ENCODE measurements at regions not wholly inside any gene's neighbourhood (a gene's known extent, or its start where the extent isn't known, plus 50 kb on each side); places are given as distances from the start of the nearest gene placed in this dataset.
A peak's percentile ranks its signal among the peaks of the same experiment; 100 is the strongest.

DNA sequence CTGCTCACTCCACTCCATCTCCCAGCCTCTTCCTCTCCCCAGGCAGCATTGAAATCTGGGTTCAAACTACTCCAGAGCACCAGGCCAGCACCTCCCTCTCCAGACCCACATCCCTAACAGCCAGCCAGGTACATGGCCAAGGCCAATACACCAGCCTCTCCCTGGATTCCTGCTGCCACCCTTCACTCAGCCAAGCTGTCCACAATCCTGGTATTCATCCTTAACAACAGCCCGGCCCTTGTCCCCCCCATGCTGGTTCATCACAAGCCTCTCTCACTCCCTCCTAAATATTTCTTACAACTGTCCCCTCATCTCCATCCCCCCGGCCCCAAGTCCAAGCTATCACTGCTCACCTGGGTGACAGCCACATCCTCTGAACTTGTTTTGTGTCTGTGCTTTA is 129.9 kb upstream of the HAAO start:
- Histone ChIP-seq H3K4me3 (ENCODE audit: low read depth, low read length) (no peak overlapping the region), H3K27ac (peak overlapping the region; percentile 82), H3K36me3 (no peaks in the 10 kb centered on the region), H3K9me3 (ENCODE audit: severe bottlenecking) (no peaks in the 10 kb centered on the region), H3K27me3 (ENCODE audit: insufficient read depth, low read depth, severe bottlenecking) (no peaks in the 10 kb centered on the region)
- TF ChIP-seq, protein P1, sequence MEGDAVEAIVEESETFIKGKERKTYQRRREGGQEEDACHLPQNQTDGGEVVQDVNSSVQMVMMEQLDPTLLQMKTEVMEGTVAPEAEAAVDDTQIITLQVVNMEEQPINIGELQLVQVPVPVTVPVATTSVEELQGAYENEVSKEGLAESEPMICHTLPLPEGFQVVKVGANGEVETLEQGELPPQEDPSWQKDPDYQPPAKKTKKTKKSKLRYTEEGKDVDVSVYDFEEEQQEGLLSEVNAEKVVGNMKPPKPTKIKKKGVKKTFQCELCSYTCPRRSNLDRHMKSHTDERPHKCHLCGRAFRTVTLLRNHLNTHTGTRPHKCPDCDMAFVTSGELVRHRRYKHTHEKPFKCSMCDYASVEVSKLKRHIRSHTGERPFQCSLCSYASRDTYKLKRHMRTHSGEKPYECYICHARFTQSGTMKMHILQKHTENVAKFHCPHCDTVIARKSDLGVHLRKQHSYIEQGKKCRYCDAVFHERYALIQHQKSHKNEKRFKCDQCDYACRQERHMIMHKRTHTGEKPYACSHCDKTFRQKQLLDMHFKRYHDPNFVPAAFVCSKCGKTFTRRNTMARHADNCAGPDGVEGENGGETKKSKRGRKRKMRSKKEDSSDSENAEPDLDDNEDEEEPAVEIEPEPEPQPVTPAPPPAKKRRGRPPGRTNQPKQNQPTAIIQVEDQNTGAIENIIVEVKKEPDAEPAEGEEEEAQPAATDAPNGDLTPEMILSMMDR (IDR thresholded peaks at IDR 0.05; ENCODE audit: low read depth, low read length) = no peak
- no peak for DNase-seq

DNA sequence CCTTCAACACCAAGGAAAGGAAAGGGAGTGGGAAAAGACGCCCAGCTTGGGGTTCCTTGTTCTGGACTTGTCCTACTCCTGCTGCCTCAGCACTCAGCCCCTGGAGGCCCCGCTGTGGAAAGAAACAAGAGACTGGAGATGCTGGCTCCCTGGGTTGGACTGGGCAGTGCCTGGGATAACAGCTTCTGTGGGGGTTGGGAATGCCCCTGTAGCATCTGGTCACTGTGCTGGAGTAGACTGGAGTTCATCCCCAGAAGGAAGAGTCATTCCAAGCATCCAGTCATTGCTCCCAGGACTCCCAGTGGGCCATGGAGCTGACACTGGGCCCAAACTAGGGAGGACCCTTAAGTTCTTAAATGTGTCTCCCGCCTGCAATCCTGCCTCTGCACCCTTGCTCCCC is 129.3 kb upstream of the HAAO start:
- Histone ChIP-seq H3K9me3 (ENCODE audit: severe bottlenecking) (no peaks in the 10 kb centered on the region), H3K27me3 (ENCODE audit: insufficient read depth, low read depth, severe bottlenecking) (no peaks in the 10 kb centered on the region), H3K36me3 (no peaks in the 10 kb centered on the region), H3K4me3 (ENCODE audit: low read depth, low read length) (no peak overlapping the region), H3K27ac (peak overlapping the region; percentile 37)
- TF ChIP-seq, protein P1 (IDR thresholded peaks at IDR 0.05; ENCODE audit: low read depth, low read length) = no peak
- DNase-seq = no peak

DNA sequence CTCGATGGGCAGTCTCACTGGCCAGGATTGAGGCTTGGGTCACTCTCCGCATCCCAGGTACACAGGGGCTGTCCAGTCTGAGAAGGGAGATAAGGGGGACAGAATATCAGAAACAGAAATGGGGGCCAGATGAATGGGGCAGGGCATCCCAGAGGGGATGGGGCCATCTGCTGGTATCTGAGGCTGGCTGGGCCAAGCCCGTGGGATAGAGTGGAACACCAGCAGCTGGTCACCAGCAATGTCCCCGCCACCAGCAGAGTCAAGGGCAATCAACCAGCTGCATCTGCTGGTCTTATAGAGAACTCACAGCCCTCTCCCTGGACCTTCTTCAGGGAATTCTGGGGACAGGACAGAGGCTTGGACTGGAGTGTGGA is 128.8 kb upstream of the HAAO start:
- TF ChIP-seq, protein P1 (IDR thresholded peaks at IDR 0.05; ENCODE audit: low read depth, low read length) = peak; percentile 59
- DNase-seq = peak; percentile 73
- peak overlapping the region; percentile 37 for H3K27ac ChIP-seq
- no peaks in the 10 kb centered on the region for H3K27me3 ChIP-seq (ENCODE audit: insufficient read depth, low read depth, severe bottlenecking)
- no peaks in the 10 kb centered on the region for H3K9me3 ChIP-seq (ENCODE audit: severe bottlenecking)
- no peak overlapping the region for H3K4me3 ChIP-seq (ENCODE audit: low read depth, low read length)
- no peaks in the 10 kb centered on the region for H3K36me3 ChIP-seq

DNA sequence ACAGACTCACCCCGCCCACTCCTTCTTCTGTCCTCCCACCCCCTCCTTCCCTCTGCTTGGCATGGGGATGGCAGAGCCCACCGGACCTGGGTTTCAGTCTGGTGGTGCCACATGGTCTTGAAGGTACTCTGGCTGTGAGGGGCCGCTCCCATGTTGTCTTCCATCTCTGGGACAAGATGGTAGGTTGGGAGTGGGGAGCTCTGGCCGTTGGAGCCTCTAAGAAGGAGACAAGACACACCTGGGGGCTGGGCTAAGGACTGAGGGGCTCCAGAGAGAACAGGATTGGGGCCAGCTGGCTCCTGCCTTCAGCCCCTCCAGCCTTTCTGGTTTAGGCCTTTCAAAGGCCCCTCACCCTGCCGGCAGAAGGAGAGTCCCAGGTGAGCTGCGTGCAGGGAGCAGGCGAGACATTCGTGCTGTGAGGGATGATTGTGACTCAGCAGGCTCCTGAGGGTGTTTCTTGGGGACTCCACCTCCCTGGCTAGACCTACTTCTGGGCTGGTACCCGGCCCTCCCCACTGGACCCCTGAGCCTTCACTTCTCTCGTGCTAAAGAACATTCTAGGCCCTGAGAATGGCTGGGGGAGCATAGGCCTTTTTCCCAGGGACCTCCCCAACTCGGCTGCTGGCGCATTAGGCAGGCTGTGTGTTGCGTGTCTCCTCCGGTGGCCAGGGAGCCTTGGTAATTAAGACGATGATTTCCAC is 128.2 kb upstream of the HAAO start:
- Histone ChIP-seq H3K36me3 (no peaks in the 10 kb centered on the region), H3K27ac (peak overlapping the region; percentile 25), H3K27me3 (ENCODE audit: insufficient read depth, low read depth, severe bottlenecking) (no peaks in the 10 kb centered on the region), H3K9me3 (ENCODE audit: severe bottlenecking) (no peaks in the 10 kb centered on the region), H3K4me3 (ENCODE audit: low read depth, low read length) (no peak overlapping the region)
- DNase-seq = no peak
- TF ChIP-seq, protein P1 (IDR thresholded peaks at IDR 0.05; ENCODE audit: low read depth, low read length) = no peak

DNA sequence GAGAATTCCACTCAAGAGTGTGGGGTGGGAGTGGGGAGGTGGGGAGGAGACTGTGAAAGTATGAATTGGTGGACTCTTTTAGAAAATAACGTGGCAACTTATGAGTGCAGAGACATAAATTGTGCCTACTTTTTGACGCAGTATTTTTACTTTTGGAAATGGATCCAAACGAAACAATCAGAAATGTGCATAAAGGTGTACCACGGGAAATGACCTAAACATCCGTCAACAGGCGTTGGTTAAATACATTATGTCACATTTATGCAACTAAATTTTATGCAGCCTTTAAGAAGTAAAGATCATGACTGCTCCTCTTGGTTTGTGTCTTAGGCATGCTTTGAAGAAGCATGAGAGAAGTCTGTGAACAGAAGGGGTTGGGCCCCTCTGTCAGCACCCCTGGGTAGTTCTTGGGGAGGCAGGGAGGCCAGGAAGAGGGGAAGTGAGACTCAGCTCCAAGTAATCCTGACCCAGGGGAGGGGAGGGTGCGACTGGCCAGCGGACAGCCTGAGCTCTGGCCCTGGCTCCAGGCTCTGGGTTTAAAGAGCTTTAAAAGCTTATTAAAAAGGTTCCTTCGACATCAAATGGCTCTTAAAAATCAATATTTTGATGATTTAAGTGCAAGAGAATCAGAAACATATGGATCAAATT is 126.4 kb upstream of the HAAO start:
- TF ChIP-seq, protein P1 (IDR thresholded peaks at IDR 0.05; ENCODE audit: low read depth, low read length) = no peak
- peak; percentile 79 for DNase-seq
- H3K4me3 ChIP-seq (ENCODE audit: low read depth, low read length) = no peak overlapping the region
- H3K27ac ChIP-seq = peak overlapping the region; percentile 16
- H3K36me3 ChIP-seq = no peaks in the 10 kb centered on the region
- no peaks in the 10 kb centered on the region for H3K27me3 ChIP-seq (ENCODE audit: insufficient read depth, low read depth, severe bottlenecking)
- peaks cover 2% of the 10 kb centered on the region for H3K9me3 ChIP-seq (ENCODE audit: severe bottlenecking)

Measured in WERI-Rb-1 (cell line).